ENCODE measurements at regions not wholly inside any gene's neighbourhood (a gene's known extent, or its start where the extent isn't known, plus 50 kb on each side); places are given as distances from the start of the nearest gene placed in this dataset.

DNA sequence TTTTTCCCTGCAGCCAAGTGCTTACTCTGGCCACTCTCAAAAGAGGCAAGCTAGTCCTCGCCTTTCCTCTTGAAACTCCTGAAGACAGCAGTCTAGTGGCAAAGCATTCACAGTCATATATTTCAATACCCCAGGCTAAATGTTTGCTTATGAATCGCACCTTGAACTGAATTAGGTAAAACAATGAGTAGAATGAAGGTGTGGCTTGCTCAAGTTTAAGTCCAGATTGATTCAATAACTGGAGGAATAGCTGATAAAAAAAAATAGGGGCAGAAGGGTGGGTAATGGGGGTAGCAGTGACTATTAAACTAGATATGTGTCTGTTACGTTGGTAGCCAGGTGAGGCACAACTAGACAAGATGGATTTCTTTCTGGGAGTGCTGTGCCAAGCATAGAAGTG lies 88.2 kb upstream of the EPB41L3 start:
- no peak for DNase-seq

DNA sequence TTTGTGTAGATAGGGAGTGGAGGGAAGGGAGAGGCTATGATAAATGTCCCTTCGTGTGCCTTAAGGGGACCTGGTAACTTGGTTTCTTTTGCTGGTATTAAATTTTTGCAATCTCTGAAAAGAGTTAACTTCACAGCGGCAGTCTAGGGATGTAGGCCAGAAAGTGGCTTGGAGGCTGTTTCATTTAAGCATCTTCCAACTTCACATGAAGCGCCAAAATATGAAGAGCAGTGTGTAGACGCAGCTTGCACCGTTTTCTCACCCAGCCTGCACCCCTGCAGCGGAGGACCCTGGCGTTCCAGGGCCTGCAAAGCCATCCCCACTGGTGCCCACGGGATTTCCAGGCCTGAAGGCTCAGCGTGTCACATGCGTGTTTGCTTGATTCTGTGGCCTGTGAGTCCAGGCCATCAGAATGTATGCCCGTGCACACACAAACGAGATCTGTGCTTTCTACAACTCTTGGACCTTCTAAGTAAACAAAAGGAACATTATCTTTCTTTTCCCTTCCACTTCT lies 87.2 kb upstream of the EPB41L3 start:
- DNase-seq, result peak; percentile 43

GRCh38 chr18:5630057-5630899 lies 86.5 kb upstream of the EPB41L3 start:
- DNase-seq, result peak; percentile 99

DNA sequence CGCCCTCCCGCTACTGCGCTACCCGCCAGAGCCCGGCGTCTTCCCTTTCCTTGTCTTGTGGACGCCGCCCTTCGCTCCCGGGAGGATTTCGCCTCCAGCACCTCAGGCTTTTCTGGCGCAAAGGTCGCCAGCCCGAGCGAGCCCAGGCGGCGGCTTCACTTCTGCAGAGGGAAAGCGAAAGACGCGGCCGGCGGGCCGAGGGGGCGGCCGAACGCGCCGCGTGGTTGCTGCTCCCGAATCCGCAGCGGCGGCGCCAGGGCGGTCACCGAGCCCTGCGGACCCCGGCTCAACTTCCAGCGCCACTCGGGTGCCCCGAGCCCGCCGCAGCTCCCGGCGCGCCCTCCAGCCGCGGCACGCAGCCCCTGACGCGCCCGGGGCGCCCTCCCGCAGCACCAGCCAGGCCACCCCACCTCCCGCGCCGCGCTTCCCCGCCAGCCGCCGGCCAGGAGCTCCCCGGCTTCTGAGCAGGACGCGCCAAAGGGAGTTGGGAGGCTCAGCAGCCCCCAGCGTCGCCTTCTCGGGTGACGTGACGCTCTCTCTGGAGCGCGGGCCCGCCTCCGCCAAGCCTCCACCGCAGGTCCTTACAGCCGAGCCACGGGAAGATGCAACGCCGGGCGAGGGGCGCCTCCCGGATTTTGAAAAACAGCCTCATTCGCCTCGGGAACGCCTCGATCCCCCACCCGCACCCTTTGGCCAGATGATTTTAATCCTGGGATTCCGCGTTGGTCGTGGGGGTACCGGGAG lies 84.9 kb upstream of the EPB41L3 start:
- DNase-seq, result peak; percentile 86

DNA sequence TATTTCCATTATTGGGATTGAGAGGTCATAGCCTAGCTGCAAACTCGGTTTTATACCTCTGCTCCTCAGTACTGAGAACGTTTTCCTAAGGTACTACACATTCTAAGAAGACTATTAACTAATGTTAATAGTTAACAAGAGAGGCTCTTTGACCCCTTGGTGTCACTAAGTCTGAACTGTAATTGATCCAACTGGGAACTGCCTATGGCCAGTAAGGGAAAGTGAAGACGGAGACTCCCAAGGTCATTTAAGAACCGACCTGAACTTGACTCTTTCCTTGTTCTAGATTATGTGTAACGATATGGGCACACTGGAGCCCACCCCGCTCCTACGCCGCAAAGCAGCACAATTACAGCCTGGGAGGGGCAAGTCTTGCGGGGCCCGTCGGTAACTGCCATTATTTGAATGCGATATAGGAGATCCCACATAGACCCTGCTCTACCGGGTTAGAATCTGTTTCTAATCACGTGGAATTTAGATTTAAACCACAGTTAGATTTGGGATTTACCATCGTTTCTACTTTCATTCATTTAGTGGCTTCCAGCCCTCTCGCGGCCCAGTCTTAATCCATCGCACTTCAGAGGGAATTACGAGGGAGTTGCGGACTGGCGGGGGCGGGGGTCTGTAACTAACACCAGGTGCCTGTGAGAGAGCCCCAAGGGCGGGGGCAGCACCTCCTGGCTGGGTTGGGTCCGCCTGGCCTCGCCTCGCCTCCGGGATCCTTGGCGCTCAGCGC lies 84.1 kb upstream of the EPB41L3 start:
- DNase-seq, result peak; percentile 38

DNA sequence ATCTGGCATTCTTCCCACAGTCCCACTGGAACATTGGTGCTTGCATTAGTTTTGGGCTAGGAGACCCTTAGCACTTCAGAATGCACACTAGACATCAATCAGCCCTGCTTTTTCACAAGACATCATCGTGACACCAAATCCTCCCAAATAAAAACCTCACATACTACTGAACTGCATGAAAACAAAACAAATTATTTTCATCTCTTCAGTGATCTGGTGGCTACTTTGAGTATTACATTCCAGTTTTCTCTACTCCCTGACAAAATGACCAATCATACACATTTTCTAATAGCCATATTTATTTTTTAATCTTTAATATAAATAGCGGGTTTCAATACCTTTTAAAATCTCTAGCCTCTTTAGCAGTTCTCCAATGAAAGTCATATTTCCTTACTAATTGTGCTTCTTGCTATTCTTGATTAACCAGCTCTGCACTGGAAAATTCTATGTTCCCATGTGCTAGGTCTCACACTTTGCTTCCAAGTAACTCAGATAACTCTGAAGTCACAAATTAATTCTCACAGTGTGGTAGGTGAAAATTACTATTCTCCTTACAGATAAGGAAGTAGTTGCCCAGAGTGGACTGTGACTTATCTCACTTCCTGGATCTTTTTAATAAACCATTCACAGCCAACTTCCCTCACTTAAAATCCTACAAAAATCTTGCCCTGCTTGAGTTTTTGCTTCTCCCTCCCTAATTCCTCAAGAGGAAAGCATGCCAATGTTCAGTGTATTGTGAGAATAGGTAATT lies 82.5 kb upstream of the EPB41L3 start:
- DNase-seq, result no peak

- no peak for DNase-seq
Measured at GRCh38 chr18:5625076-5625475, 81.3 kb upstream of the EPB41L3 start.

GRCh38 chr18:5622905-5623304 lies 79.1 kb upstream of the EPB41L3 start:
- no peak for DNase-seq

DNA sequence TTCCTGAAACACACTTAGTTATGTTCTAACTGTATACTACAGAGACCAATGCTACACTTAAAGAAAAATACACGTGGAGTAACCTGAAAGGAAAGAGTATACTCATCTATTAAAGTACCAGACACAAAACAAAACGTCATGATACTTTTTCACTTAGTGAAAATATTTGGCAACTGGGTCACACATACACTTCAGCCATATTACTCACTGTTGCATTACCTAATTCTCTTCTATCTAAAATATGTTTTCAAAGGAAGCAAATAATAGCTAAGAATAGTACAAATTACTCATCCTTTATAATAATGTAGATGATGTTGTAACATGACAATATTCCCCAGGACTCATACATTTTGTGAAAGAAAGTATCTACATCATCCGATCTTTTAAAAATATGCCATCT lies 76.5 kb upstream of the EPB41L3 start:
- DNase-seq, result no peak

DNA sequence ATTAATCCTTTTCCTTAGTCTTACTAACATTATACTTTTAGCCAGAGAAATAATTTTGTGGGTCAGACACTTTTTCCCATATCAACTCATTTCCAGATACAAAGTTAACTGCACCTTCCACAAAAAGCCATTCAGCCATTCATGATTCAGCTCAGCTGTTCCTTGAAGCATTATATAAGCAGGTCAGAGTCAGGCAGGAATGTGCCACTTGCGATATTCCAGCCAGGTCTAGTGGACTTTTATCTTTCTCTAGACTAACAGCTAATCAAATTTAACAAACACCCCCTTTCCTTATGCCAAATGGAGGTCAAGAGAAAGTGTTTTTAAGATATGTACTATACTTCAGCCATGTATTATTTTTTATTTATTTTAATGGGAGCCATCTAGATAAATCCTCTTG lies 75.6 kb upstream of the EPB41L3 start:
- no peak for DNase-seq

GRCh38 chr18:5618047-5618688 lies 74.4 kb upstream of the EPB41L3 start:
- no peak for DNase-seq

DNA sequence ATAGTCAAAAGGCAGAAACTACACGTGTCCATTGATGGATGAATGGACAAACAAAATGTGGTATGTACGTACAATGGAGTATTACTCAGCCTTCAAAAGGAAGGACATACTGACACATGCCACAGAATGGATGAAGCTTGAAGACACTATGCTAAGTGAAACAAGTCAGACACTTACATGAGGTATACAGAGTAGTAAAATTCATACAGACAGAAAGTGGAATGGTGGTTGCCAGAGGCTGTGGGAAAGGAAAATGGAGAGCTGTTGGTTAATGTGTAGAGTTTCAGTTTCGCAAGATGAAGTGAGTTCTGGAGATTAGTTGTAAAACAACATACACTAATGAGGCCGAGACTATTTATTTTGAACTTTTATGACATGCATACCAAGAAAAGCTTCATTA lies 67.4 kb upstream of the EPB41L3 start:
- DNase-seq, result no peak

GRCh38 chr18:5608846-5609245 lies 65.0 kb upstream of the EPB41L3 start:
- no peak for DNase-seq

- DNase-seq, result no peak
Measured at GRCh38 chr18:5606951-5607350, 63.2 kb upstream of the EPB41L3 start.

GRCh38 chr18:5604778-5605177 lies 61.0 kb upstream of the EPB41L3 start:
- DNase-seq, result peak; percentile 38

DNA sequence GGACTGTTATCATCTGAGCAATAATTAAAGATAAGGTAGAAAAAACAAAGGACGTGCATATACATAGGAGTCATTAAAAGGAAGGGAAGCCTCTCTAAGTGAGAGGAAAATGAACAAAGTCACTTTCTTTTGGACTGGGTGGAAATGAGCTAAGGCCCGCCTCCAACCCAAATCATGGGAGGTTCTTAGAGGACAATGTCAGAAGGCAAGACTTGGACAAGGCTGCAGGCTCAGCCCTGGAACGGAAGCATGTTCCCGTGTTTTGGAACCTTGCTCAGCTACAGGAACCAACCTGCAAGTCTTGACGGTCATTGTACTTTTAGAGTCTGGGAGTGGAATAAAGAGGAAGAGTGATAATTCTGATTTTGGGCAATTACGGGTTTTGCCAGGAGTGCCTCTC lies 59.4 kb upstream of the EPB41L3 start:
- no peak for DNase-seq

DNA sequence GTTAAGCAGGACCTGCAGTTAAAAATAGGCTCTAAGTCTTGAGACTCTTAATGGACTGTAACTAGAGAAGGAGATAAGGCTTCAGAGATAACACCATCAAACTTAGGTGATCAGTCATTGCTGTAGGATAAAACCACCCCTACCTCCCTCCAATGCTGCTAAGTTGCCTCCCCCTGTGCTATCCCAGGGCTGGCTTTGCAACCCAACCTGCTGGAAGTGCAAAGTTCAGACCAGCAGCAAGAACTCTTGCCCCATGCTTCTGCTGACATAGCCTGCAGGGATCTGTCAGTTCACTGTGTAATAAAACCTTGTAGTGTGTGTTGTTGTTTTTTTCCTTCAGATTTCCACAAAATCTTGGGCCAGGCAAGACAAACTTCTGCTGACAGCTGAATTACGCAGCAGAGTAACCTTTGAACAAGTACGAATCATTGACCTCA lies 57.4 kb upstream of the EPB41L3 start:
- no peak for DNase-seq

DNA sequence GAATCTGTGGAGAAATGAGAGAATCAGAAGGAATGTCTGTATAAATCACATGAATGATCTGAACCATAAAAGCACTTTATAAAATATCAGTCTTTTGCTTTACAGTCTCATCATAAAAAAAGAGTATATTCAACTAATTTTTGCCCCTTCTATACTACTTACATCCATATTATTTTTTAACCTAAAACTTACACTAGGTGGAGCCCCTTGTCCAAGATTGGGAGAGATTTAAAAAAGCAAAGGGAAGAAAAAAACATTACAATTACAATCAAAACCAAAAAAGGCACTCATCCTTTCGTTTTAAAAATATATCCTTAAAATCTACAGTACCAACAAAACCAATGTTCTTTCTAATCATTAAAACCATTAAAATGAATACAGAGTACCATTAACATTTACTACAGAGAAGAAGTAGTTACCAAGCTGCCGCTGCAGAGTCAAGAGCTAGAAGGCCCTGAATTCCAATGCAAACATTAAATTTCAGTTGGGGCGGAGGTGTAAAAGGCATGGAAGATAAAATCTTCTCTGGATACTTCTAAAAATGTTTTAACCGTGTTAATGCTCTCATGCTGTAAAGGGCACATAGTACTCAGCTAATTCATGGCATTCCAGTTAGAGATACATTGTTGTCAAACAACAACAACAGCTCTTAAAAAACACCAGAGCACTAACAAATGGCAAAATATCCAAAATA lies 56.7 kb upstream of the EPB41L3 start:
- peak; percentile 77 for DNase-seq

GRCh38 chr18:5596585-5596984 lies 52.8 kb upstream of the EPB41L3 start:
- DNase-seq, result no peak
